ENCODE measurements at regions not wholly inside any gene's neighbourhood (a gene's known extent, or its start where the extent isn't known, plus 50 kb on each side); places are given as distances from the start of the nearest gene placed in this dataset.
"Not testable (repeated sequence)": the region's sequence is repeated elsewhere in the genome, so short reads cannot be mapped to it uniquely, and the experiment has no call there.

- H3K4me3 ChIP-seq; H3K27ac ChIP-seq; in situ Hi-C loops (cut with MboI; ENCODE audit: low pct_unique_long_range_greater_than_20kb in 2 of 9, low sequenced_read_pairs in 9 of 9, unreplicated experiment in 9 of 9); ATAC-seq (replicated peaks in 6 of 8); H3K4me1 ChIP-seq (replicated peaks in 1 of 2): not testable (repeated sequence)
- 0 to 34% (median 21%) methylated on average over 2 to 7 of the region's 8 CpGs for WGBS, 10 experiments
These were observed 744.9 kb upstream of the TPTE start for GRCh38 chr21:9776286-9777020.

GRCh38 chr21:9778541-9778940 is 742.8 kb upstream of the TPTE start:
- H3K4me3 ChIP-seq; in situ Hi-C loops (cut with MboI; ENCODE audit: low pct_unique_long_range_greater_than_20kb in 2 of 9, low sequenced_read_pairs in 9 of 9, unreplicated experiment in 9 of 9); ATAC-seq (replicated peaks in 6 of 8); H3K4me1 ChIP-seq (replicated peaks in 1 of 2); H3K27ac ChIP-seq: not testable (repeated sequence)
- WGBS, 10 experiments = 13 to 70% (median 44%) methylated on average over 2 to 5 of the region's 5 CpGs

GRCh38 chr21:9780441-9780937 is 740.9 kb upstream of the TPTE start:
- Histone ChIP-seq H3K4me1 (replicated peaks in 1 of 2) (no peaks in the 10 kb centered on the region), H3K27ac (no peak overlapping the region), H3K4me3 (no peak overlapping the region)
- ATAC-seq (replicated peaks in 6 of 8) = peak in 2 of 8 experiments; percentile 82 to 86
- 0 to 35% (median 24%) methylated on average over 3 of the region's 3 CpGs for WGBS, 10 experiments
- in situ Hi-C loops (cut with MboI; ENCODE audit: low pct_unique_long_range_greater_than_20kb in 2 of 9, low sequenced_read_pairs in 9 of 9, unreplicated experiment in 9 of 9) = no loop called here

GRCh38 chr21:9783587-9783986 is 737.8 kb upstream of the TPTE start:
- in situ Hi-C loops (cut with MboI; ENCODE audit: low pct_unique_long_range_greater_than_20kb in 2 of 9, low sequenced_read_pairs in 9 of 9, unreplicated experiment in 9 of 9); ATAC-seq (replicated peaks in 6 of 8): not testable (repeated sequence)
- 0 to 60% (median 15%) methylated on average over 1 to 2 of the region's 2 CpGs; no CpG with 5 or more reads in 2 of the 10 experiments for WGBS, 10 experiments

GRCh38 chr21:9784201-9784600 is 737.2 kb upstream of the TPTE start:
- in situ Hi-C loops (cut with MboI; ENCODE audit: low pct_unique_long_range_greater_than_20kb in 2 of 9, low sequenced_read_pairs in 9 of 9, unreplicated experiment in 9 of 9); H3K4me1 ChIP-seq (replicated peaks in 1 of 2); ATAC-seq (replicated peaks in 6 of 8); H3K27ac ChIP-seq; H3K4me3 ChIP-seq: not testable (repeated sequence)
- WGBS, 10 experiments = 0 to 17% (median 0%) methylated on average over 1 of the region's 1 CpG; no CpG with 5 or more reads in 3 of the 10 experiments

More at GRCh38 chr21:9783587-9783986, 737.8 kb upstream of the TPTE start:
- not testable (repeated sequence) for H3K27ac ChIP-seq; H3K4me3 ChIP-seq; H3K4me1 ChIP-seq (replicated peaks in 1 of 2)

- in situ Hi-C loops (cut with MboI; ENCODE audit: low pct_unique_long_range_greater_than_20kb in 2 of 9, low sequenced_read_pairs in 9 of 9, unreplicated experiment in 9 of 9); H3K4me1 ChIP-seq (replicated peaks in 1 of 2); ATAC-seq (replicated peaks in 6 of 8); H3K4me3 ChIP-seq; H3K27ac ChIP-seq: not testable (repeated sequence)
- 0 to 39% (median 14%) methylated on average over 1 to 7 of the region's 7 CpGs for WGBS, 10 experiments
These were observed 735.3 kb upstream of the TPTE start for GRCh38 chr21:9786092-9786491.

- 6 to 48% (median 21%) methylated on average over 4 to 5 of the region's 5 CpGs for WGBS, 10 experiments
- H3K4me1 ChIP-seq (replicated peaks in 1 of 2); H3K27ac ChIP-seq; ATAC-seq (replicated peaks in 6 of 8); in situ Hi-C loops (cut with MboI; ENCODE audit: low pct_unique_long_range_greater_than_20kb in 2 of 9, low sequenced_read_pairs in 9 of 9, unreplicated experiment in 9 of 9); H3K4me3 ChIP-seq: not testable (repeated sequence)
These were observed 733.1 kb upstream of the TPTE start for GRCh38 chr21:9788281-9788680.

DNA sequence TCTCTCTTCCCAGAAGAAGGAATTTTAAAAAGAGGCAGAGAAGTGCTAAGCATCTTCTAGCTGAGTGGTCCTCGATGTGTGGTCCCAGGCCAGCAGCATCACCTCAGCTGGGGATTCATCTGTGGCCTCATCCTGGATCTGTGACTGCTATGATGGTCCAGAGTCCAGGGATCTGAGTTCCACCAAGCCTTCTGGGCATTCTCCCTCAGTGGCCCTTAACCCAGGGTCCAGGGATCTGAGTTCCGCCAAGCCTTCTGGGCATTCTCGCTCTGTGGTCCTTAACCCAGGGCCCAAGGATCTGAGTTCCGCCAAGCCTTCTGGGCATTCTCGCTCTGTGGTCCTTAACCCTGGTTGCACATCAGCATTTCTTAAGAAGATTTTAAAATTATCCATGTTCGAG is 731.0 kb upstream of the TPTE start:
- H3K4me1 ChIP-seq (replicated peaks in 1 of 2); in situ Hi-C loops (cut with MboI; ENCODE audit: low pct_unique_long_range_greater_than_20kb in 2 of 9, low sequenced_read_pairs in 9 of 9, unreplicated experiment in 9 of 9); H3K4me3 ChIP-seq; H3K27ac ChIP-seq; ATAC-seq (replicated peaks in 6 of 8): not testable (repeated sequence)
- 0 to 80% (median 39%) methylated on average over 1 to 5 of the region's 6 CpGs; no CpG with 5 or more reads in 1 of the 10 experiments for WGBS, 10 experiments

DNA sequence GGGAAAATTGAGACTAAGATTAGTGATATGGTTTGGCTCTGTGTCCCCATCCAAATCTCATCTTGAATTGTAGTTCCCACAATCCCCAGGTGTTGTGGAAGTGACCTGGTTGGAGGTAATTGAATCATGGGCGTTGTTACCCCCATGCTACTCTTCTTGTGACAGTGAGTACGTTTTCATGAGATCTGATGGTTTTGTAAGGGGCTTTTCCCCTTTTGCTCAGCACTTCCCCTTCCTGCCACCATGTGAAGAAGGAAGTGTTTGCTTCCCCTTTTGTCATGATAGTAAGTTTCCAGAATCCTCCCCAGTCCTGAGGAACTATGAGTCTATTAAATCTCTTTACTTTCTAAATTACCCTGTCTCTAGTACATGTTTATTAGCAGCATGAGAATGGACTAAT is 729.9 kb upstream of the TPTE start:
- in situ Hi-C loops (cut with MboI; ENCODE audit: low pct_unique_long_range_greater_than_20kb in 2 of 9, low sequenced_read_pairs in 9 of 9, unreplicated experiment in 9 of 9); H3K4me1 ChIP-seq (replicated peaks in 1 of 2); H3K27ac ChIP-seq; H3K4me3 ChIP-seq; ATAC-seq (replicated peaks in 6 of 8): not testable (repeated sequence)
- WGBS, 10 experiments = 0 to 22% (median 0%) methylated on average over 1 to 2 of the region's 2 CpGs

DNA sequence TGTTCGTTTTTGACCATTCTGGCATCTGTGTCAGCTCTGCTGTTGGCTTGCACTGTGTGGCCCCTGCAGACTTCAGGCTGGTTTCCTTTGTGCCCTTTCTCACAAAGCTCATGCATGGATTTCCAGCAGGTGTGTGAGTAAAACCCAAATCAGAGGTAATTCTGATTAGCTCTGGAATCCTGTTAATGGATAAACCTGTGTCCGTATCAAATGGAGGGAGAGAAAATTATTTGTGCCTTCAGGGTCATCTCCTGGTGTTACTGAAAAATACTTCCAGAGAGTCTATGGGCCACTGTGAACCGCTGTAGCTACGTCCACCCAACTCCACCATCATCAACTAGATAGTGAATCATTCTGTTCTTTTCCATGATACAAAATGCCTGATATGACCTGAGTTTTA is 726.1 kb upstream of the TPTE start:
- WGBS, 10 experiments = 6 to 40% (median 18%) methylated on average over 3 to 4 of the region's 4 CpGs
- in situ Hi-C loops (cut with MboI; ENCODE audit: low pct_unique_long_range_greater_than_20kb in 2 of 9, low sequenced_read_pairs in 9 of 9, unreplicated experiment in 9 of 9) = not testable (repeated sequence)

GRCh38 chr21:9796293-9796692 is 725.1 kb upstream of the TPTE start:
- ATAC-seq (replicated peaks in 6 of 8); H3K27ac ChIP-seq; in situ Hi-C loops (cut with MboI; ENCODE audit: low pct_unique_long_range_greater_than_20kb in 2 of 9, low sequenced_read_pairs in 9 of 9, unreplicated experiment in 9 of 9); H3K4me3 ChIP-seq; H3K4me1 ChIP-seq (replicated peaks in 1 of 2): not testable (repeated sequence)

More for the DNA sequence above, 726.1 kb upstream of the TPTE start:
- H3K4me1 ChIP-seq (replicated peaks in 1 of 2); ATAC-seq (replicated peaks in 6 of 8); H3K4me3 ChIP-seq; H3K27ac ChIP-seq: not testable (repeated sequence)

GRCh38 chr21:9807675-9808074 is 713.7 kb upstream of the TPTE start:
- no CpG with 5 or more reads among the region's 5 CpGs for WGBS, 10 experiments
- H3K4me3 ChIP-seq; ATAC-seq (replicated peaks in 6 of 8); H3K4me1 ChIP-seq (replicated peaks in 1 of 2); in situ Hi-C loops (cut with MboI; ENCODE audit: low pct_unique_long_range_greater_than_20kb in 2 of 9, low sequenced_read_pairs in 9 of 9, unreplicated experiment in 9 of 9); H3K27ac ChIP-seq: not testable (repeated sequence)

- H3K4me1 ChIP-seq (replicated peaks in 1 of 2); H3K4me3 ChIP-seq; in situ Hi-C loops (cut with MboI; ENCODE audit: low pct_unique_long_range_greater_than_20kb in 2 of 9, low sequenced_read_pairs in 9 of 9, unreplicated experiment in 9 of 9); ATAC-seq (replicated peaks in 6 of 8); H3K27ac ChIP-seq: not testable (repeated sequence)
- no CpG with 5 or more reads among the region's 50 CpGs for WGBS, 10 experiments
These were observed 710.0 kb upstream of the TPTE start for GRCh38 chr21:9811223-9812004.

Data from motor neuron (in vitro differentiated cells).